HCT116 (cell line): ENCODE measurements at regions not wholly inside any gene's neighbourhood (a gene's known extent, or its start where the extent isn't known, plus 50 kb on each side); places are given as distances from the start of the nearest gene placed in this dataset.

Source experiments
- ATAC-seq: fragments of 200-7000 bp; cut with Tn5 transposase; 2 replicates; pipeline ENCODE4 v1.9.1; 2020; ENCODE audit warnings: mild to moderate bottlenecking, moderate library complexity
- BruUV-seq: library from RNA; stranded (reverse); fragments of 400-500 nt; replicated peaks from 2 replicates; lab custom pipeline; 2021; lab: Mats Ljungman, UMichigan
- CTCF ChIA-PET: fragments of 300-600 bp; sonication (Branson Sonifier 250); formaldehyde crosslinking; loops from one replicate; lab custom pipeline; 2021; ENCODE audit warnings: antibody characterized with exemption; lab: Charles Lee
- POLR2A ChIA-PET: fragments of 300-600, 350-600 bp; sonication (Branson Sonifier 250); formaldehyde crosslinking; loops from one replicate; lab custom pipeline; 2021; ENCODE audit warnings: antibody characterized with exemption; lab: Charles Lee
- RAD21 ChIA-PET, 2 experiments: fragments of 300-600 bp; sonication (Branson Sonifier 250); formaldehyde crosslinking; loops; one replicate each; lab custom pipeline; 2023; ENCODE audit warnings: low total read pairs in 2 of 2; ENCODE audit not compliant: uncharacterized antibody in 2 of 2, unreplicated experiment in 2 of 2, low non-redundant PET in 1 of 2; lab: Charles Lee
- DNase-seq: peaks from one replicate; pipeline ENCODE4 v3.0.0-alpha.2; 2010; ENCODE audit warnings: low read depth, low spot score
- H2AFZ ChIP-seq: fragments of 200-600 bp; shearing (Covaris generic), sonication (generic); 2 replicates; pipeline ENCODE4 v1.6.1; 2017; ENCODE audit warnings: low read depth, mixed run types, mixed read lengths, antibody characterized with exemption, low read length; ENCODE audit not compliant: poor library complexity, severe bottlenecking
- H3K27ac ChIP-seq: 2 replicates; pipeline ENCODE4 v1.5.1; 2012; ENCODE audit warnings: low read depth, low read length
- H3K27me3 ChIP-seq: fragments of 200-600 bp; sonication (generic); 2 replicates; pipeline ENCODE4 v1.6.1; 2016; ENCODE audit warnings: mixed run types, low read length, mixed read lengths; ENCODE audit not compliant: insufficient read depth
- H3K36me3 ChIP-seq, 2 experiments: fragments of 200-500 bp in 1 of 2; fragments of 200-600 bp in 1 of 2; sonication (Bioruptor generic) in 1 of 2; sonication (generic) in 1 of 2; 2 replicates each; pipeline versions ENCODE4 v1.5.1 to v1.6.1; 2014 to 2016; ENCODE audit warnings: low read length in 2 of 2, inconsistent platforms in 1 of 2, mixed read lengths in 1 of 2, mixed run types in 1 of 2; ENCODE audit not compliant: insufficient read depth in 2 of 2, control insufficient read depth in 1 of 2
- H3K4me1 ChIP-seq, 2 experiments: fragments of 200-600 bp in 1 of 2; sonication (generic) in 1 of 2; 2 replicates each; pipeline versions ENCODE4 v1.5.1 to v1.6.1; 2012 to 2017; ENCODE audit warnings: low read length in 2 of 2, inconsistent platforms in 1 of 2, mild to moderate bottlenecking in 1 of 2, mixed read lengths in 1 of 2, mixed run types in 1 of 2, moderate library complexity in 1 of 2; ENCODE audit not compliant: insufficient read depth in 2 of 2, control insufficient read depth in 1 of 2
- H3K4me2 ChIP-seq: fragments of 200-600 bp; sonication (generic); 2 replicates; pipeline ENCODE4 v1.6.1; 2017; ENCODE audit warnings: mixed run types, low read length, mixed read lengths
- H3K4me3 ChIP-seq, 2 experiments: fragments of 200-600 bp in 1 of 2; sonication (generic) in 1 of 2; replicated peaks in 1 of 2; 2 replicates each; pipeline ENCODE4 v1.5.1; 2011 to 2016; ENCODE audit warnings: low read length in 2 of 2, control low read depth in 1 of 2, low read depth in 1 of 2, mild to moderate bottlenecking in 1 of 2, mixed read lengths in 1 of 2, mixed run types in 1 of 2
- H3K79me2 ChIP-seq: fragments of 200-600 bp; sonication (generic); 2 replicates; pipeline ENCODE4 v1.6.1; 2017; ENCODE audit warnings: mild to moderate bottlenecking, mixed run types, low read length, moderate library complexity, mixed read lengths; ENCODE audit not compliant: insufficient read depth
- H3K9ac ChIP-seq: fragments of 200-600 bp; sonication (generic); 2 replicates; pipeline ENCODE4 v1.6.1; 2016; ENCODE audit warnings: low read length, mixed read lengths
- H3K9me2 ChIP-seq: fragments of 200-600 bp; sonication (generic), shearing (Covaris generic); 2 replicates; pipeline ENCODE4 v1.6.1; 2017; ENCODE audit warnings: mixed run types, mild to moderate bottlenecking, moderate library complexity; ENCODE audit not compliant: insufficient read depth
- H3K9me3 ChIP-seq, 2 experiments: fragments of 200-500 bp in 1 of 2; fragments of 200-600 bp in 1 of 2; sonication (Bioruptor generic) in 1 of 2; sonication (generic) in 1 of 2; 2 replicates each; pipeline ENCODE4 v1.6.1; 2014 to 2017; ENCODE audit warnings: low read length in 2 of 2, mixed read lengths in 2 of 2, inconsistent platforms in 1 of 2, low read depth in 1 of 2, mild to moderate bottlenecking in 1 of 2, mixed run types in 1 of 2, moderate library complexity in 1 of 2; ENCODE audit not compliant: control insufficient read depth in 1 of 2, insufficient read depth in 1 of 2
- H4K20me1 ChIP-seq: fragments of 200-600 bp; sonication (generic), shearing (Covaris generic); 2 replicates; pipeline ENCODE4 v1.6.1; 2017; ENCODE audit warnings: mixed run types, mild to moderate bottlenecking, moderate library complexity; ENCODE audit not compliant: insufficient read depth
- CBX3 ChIP-seq: IDR thresholded peaks from 2 replicates; pipeline ENCODE4 v1.6.1; 2012; ENCODE audit warnings: low read depth
- CEBPB ChIP-seq: IDR thresholded peaks from 2 replicates; pipeline ENCODE4 v1.6.1; 2012; ENCODE audit warnings: low read depth
- EGR1 ChIP-seq: IDR thresholded peaks from 2 replicates; pipeline ENCODE4 v1.6.1; 2012; ENCODE audit warnings: low read depth
- FOSL1 ChIP-seq: IDR thresholded peaks from 2 replicates; pipeline ENCODE4 v1.6.1; 2012; ENCODE audit warnings: low read depth
- POLR2A ChIP-seq: IDR thresholded peaks from 2 replicates; pipeline ENCODE4 v1.7.0; 2011; ENCODE audit warnings: borderline replicate concordance; ENCODE audit not compliant: insufficient read depth, insufficient read length; ENCODE audit errors: extremely low read depth
- POLR2AphosphoS5 ChIP-seq: IDR thresholded peaks from 2 replicates; pipeline ENCODE4 v1.6.1; 2011; ENCODE audit warnings: mild to moderate bottlenecking, low read depth, low read length, moderate library complexity
- RAD21 ChIP-seq: IDR thresholded peaks from 2 replicates; pipeline ENCODE4 v1.6.1; 2012; ENCODE audit warnings: low read depth, mild to moderate bottlenecking
- REST ChIP-seq: IDR thresholded peaks from 2 replicates; pipeline ENCODE4 v1.6.1; 2012; ENCODE audit warnings: low read depth
- SIN3A ChIP-seq: IDR thresholded peaks from 2 replicates; pipeline ENCODE4 v1.6.1; 2012; ENCODE audit warnings: low read depth
- SP1 ChIP-seq: IDR thresholded peaks from 2 replicates; pipeline ENCODE4 v1.6.1; 2012; ENCODE audit warnings: low read depth
- TCF7L2 ChIP-seq: IDR thresholded peaks from 2 replicates; pipeline ENCODE4 v1.7.0; 2011; ENCODE audit warnings: borderline replicate concordance, inconsistent platforms; ENCODE audit not compliant: insufficient read depth, insufficient read length; ENCODE audit errors: extremely low read depth
- ZFX ChIP-seq: fragments of 450-650 bp; IDR thresholded peaks from 2 replicates; pipeline ENCODE4 v1.6.1; 2017
- ZNF274 ChIP-seq: fragments of 200-500 bp; sonication (Bioruptor generic); IDR thresholded peaks from 2 replicates; pipeline ENCODE4 v1.6.1; 2014; ENCODE audit warnings: mild to moderate bottlenecking, low read depth, low read length, inconsistent platforms
- intact Hi-C: fragments of 100-400 bp; cut with micrococcal nuclease; formaldehyde crosslinking; loops from 2 replicates; pipeline ENCODE4 v1.10.0; 2022

DNA sequence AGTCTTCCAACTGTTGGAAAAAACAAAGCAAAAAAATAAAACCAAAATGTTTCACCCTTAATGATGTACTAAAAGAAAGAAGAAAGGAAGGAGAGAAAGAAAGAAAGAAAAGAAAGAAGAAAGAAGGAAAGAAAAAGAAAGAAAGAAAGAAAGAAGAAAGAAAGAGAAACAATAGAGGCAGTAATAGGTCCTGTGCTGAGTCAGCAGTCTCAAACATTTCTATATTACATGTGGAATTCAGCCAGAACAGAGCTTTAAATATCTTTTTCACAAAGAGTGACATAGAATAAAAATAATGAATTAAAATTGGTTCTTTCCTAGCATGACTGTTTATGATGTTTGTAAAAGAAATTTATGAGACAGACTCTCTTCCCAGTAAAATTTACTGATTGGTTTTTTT, 1135.3 kb upstream of the CDH8 start:
- H3K9me3 ChIP-seq: peaks cover 10 to 26% of the 10 kb centered on the region in 2 experiments; a peak in 2 of 4 replicates
- H3K36me3 ChIP-seq: no peaks in the 10 kb centered on the region
- H4K20me1 ChIP-seq: no peaks in the 10 kb centered on the region
- no peak overlapping the region for H3K9ac ChIP-seq
- no peaks in the 10 kb centered on the region for H3K9me2 ChIP-seq
- CTCF ChIA-PET: no interaction called here
- POLR2A ChIA-PET: no interaction called here
- ATAC-seq (no peak), DNase-seq (no peak)
- RAD21 ChIA-PET: no interaction called here
- BruUV-seq: no TSS peak
- H3K79me2 ChIP-seq: no peaks in the 10 kb centered on the region
- H3K4me2 ChIP-seq: no peak overlapping the region
- no peak overlapping the region for H3K4me3 ChIP-seq
- no peaks in the 10 kb centered on the region for H3K27me3 ChIP-seq
- TF ChIP-seq REST (no peak), ZNF274 (no peak), SIN3A (no peak), SP1 (no peak), RAD21 (no peak), ZFX (no peak), TCF7L2 (no peak), EGR1 (no peak), FOSL1 (no peak), POLR2A (no peak), CEBPB (no peak), POLR2AphosphoS5 (no peak), CBX3 (no peak)
- TF ChIP-seq, all 23 proteins: peak for 0
- no peak overlapping the region for H3K27ac ChIP-seq
- intact Hi-C loops: no loop called here
- no peaks in the 10 kb centered on the region for H3K4me1 ChIP-seq
- H2AFZ ChIP-seq: no peak overlapping the region
